Stimulated activated CD4-positive, alpha-beta T cell treated with anti-CD3 and anti-CD28 coated beads, Interleukin-1b, Interleukin-23, amount 100 ng/mL, for 4 hours (primary cell): ENCODE measurements at regions not wholly inside any gene's neighbourhood (a gene's known extent, or its start where the extent isn't known, plus 50 kb on each side); places are given as distances from the start of the nearest gene placed in this dataset.
"Not testable (repeated sequence)": the region's sequence is repeated elsewhere in the genome, so short reads cannot be mapped to it uniquely, and the experiment has no call there.

Source experiments
- DNase-seq, 2 donors: peaks; one replicate each; pipeline ENCODE4 v3.0.0-alpha.2; 2020; ENCODE audit warnings: low read depth in 2 of 2

- DNase-seq, result no peak
These were observed 192.3 kb upstream of the GLRA1 start for GRCh38 chr5:152116934-152117333.

- DNase-seq, result peak; percentile 1 to 13
These were observed 188.8 kb upstream of the GLRA1 start for GRCh38 chr5:152113401-152113800.

GRCh38 chr5:152107220-152107619 is 182.6 kb upstream of the GLRA1 start:
- DNase-seq, result no peak

GRCh38 chr5:152106571-152106970 is 181.9 kb upstream of the GLRA1 start:
- no peak for DNase-seq

GRCh38 chr5:152105085-152105484 is 180.4 kb upstream of the GLRA1 start:
- DNase-seq, result no peak

- DNase-seq, result no peak
These were observed 179.6 kb upstream of the GLRA1 start for GRCh38 chr5:152104211-152104610.

GRCh38 chr5:152102908-152103307 is 178.3 kb upstream of the GLRA1 start:
- not testable (repeated sequence) for DNase-seq

GRCh38 chr5:152102057-152102456 is 177.4 kb upstream of the GLRA1 start:
- no peak for DNase-seq

GRCh38 chr5:152100462-152100861 is 175.8 kb upstream of the GLRA1 start:
- DNase-seq, result no peak

- DNase-seq, result no peak
These were observed 172.5 kb upstream of the GLRA1 start for GRCh38 chr5:152097128-152097527.

- DNase-seq, result no peak
These were observed 170.1 kb upstream of the GLRA1 start for GRCh38 chr5:152094716-152095115.

- no peak for DNase-seq
These were observed 169.4 kb upstream of the GLRA1 start for GRCh38 chr5:152094060-152094459.

- no peak for DNase-seq
These were observed 167.9 kb upstream of the GLRA1 start for GRCh38 chr5:152092580-152092979.

GRCh38 chr5:152089644-152090043 is 165.0 kb upstream of the GLRA1 start:
- DNase-seq, result no peak

GRCh38 chr5:152086668-152087067 is 162.0 kb upstream of the GLRA1 start:
- DNase-seq, result no peak

- DNase-seq, result no peak
These were observed 159.8 kb upstream of the GLRA1 start for GRCh38 chr5:152084476-152084875.

- DNase-seq, result no peak
These were observed 158.6 kb upstream of the GLRA1 start for GRCh38 chr5:152083231-152083630.

- DNase-seq, result no peak
These were observed 147.4 kb upstream of the GLRA1 start for GRCh38 chr5:152072091-152072490.

- no peak for DNase-seq
These were observed 145.9 kb upstream of the GLRA1 start for GRCh38 chr5:152070591-152070990.

GRCh38 chr5:152066784-152067183 is 142.1 kb upstream of the GLRA1 start:
- no peak for DNase-seq

GRCh38 chr5:152063004-152063403 is 138.4 kb upstream of the GLRA1 start:
- no peak for DNase-seq

- no peak for DNase-seq
These were observed 136.4 kb upstream of the GLRA1 start for GRCh38 chr5:152061095-152061494.

- DNase-seq, result no peak
These were observed 133.6 kb upstream of the GLRA1 start for GRCh38 chr5:152058267-152058666.

GRCh38 chr5:152056931-152057330 is 132.3 kb upstream of the GLRA1 start:
- no peak for DNase-seq

GRCh38 chr5:152052470-152052869 is 127.8 kb upstream of the GLRA1 start:
- DNase-seq, result no peak
